ENCODE measurements at regions not wholly inside any gene's neighbourhood (a gene's known extent, or its start where the extent isn't known, plus 50 kb on each side); places are given as distances from the start of the nearest gene placed in this dataset.

- H3K27me3 ChIP-seq (ENCODE audit: control insufficient read depth in 3 of 3, insufficient read depth in 3 of 3, low read length in 3 of 3) = no peaks in the 10 kb centered on the region
- H3K4me3 ChIP-seq (ENCODE audit: low read length in 3 of 3) = no peak overlapping the region
- H3K9ac ChIP-seq (ENCODE audit: low read depth in 1 of 3, low read length in 3 of 3) = no peak overlapping the region
- no peaks in the 10 kb centered on the region for H3K36me3 ChIP-seq (ENCODE audit: control insufficient read depth in 3 of 3, insufficient read depth in 3 of 3, low read length in 3 of 3)
- peaks cover 0 to under 1% (median 0%) of the 10 kb centered on the region in 3 donors for H3K9me3 ChIP-seq (ENCODE audit: control insufficient read depth in 3 of 3, low read length in 3 of 3)
- H3K4me1 ChIP-seq (ENCODE audit: control insufficient read depth in 3 of 3, insufficient read depth in 3 of 3, low read length in 3 of 3) = no peaks in the 10 kb centered on the region
- no peak overlapping the region for H3K27ac ChIP-seq (ENCODE audit: low read depth, low read length)
Measured at GRCh38 chr2:51976623-51977022, 944.7 kb upstream of the NRXN1 start.

- Histone ChIP-seq H3K4me1 (ENCODE audit: control insufficient read depth in 3 of 3, insufficient read depth in 3 of 3, low read length in 3 of 3) (no peaks in the 10 kb centered on the region), H3K27me3 (ENCODE audit: control insufficient read depth in 3 of 3, insufficient read depth in 3 of 3, low read length in 3 of 3) (no peaks in the 10 kb centered on the region), H3K9me3 (ENCODE audit: control insufficient read depth in 3 of 3, low read length in 3 of 3) (peaks cover 0 to 4% (median 0%) of the 10 kb centered on the region in 3 donors), H3K4me3 (ENCODE audit: low read length in 3 of 3) (no peak overlapping the region), H3K27ac (ENCODE audit: low read depth, low read length) (no peak overlapping the region), H3K9ac (ENCODE audit: low read depth in 1 of 3, low read length in 3 of 3) (no peak overlapping the region), H3K36me3 (ENCODE audit: control insufficient read depth in 3 of 3, insufficient read depth in 3 of 3, low read length in 3 of 3) (no peaks in the 10 kb centered on the region)
Measured at GRCh38 chr2:51971136-51971535, 939.2 kb upstream of the NRXN1 start.

GRCh38 chr2:51969347-51969746 lies 937.4 kb upstream of the NRXN1 start:
- H3K9ac ChIP-seq (ENCODE audit: low read depth in 1 of 3, low read length in 3 of 3) = no peak overlapping the region
- no peaks in the 10 kb centered on the region for H3K36me3 ChIP-seq (ENCODE audit: control insufficient read depth in 3 of 3, insufficient read depth in 3 of 3, low read length in 3 of 3)

GRCh38 chr2:51960841-51961335 lies 929.0 kb upstream of the NRXN1 start:
- Histone ChIP-seq H3K4me1 (ENCODE audit: control insufficient read depth in 3 of 3, insufficient read depth in 3 of 3, low read length in 3 of 3) (no peaks in the 10 kb centered on the region), H3K4me3 (ENCODE audit: low read length in 3 of 3) (no peak overlapping the region), H3K36me3 (ENCODE audit: control insufficient read depth in 3 of 3, insufficient read depth in 3 of 3, low read length in 3 of 3) (no peaks in the 10 kb centered on the region)

More at GRCh38 chr2:51969347-51969746, 937.4 kb upstream of the NRXN1 start:
- Histone ChIP-seq H3K9me3 (ENCODE audit: control insufficient read depth in 3 of 3, low read length in 3 of 3) (peaks cover 0 to 4% (median 0%) of the 10 kb centered on the region in 3 donors), H3K27me3 (ENCODE audit: control insufficient read depth in 3 of 3, insufficient read depth in 3 of 3, low read length in 3 of 3) (no peaks in the 10 kb centered on the region), H3K27ac (ENCODE audit: low read depth, low read length) (no peak overlapping the region), H3K4me1 (ENCODE audit: control insufficient read depth in 3 of 3, insufficient read depth in 3 of 3, low read length in 3 of 3) (no peaks in the 10 kb centered on the region), H3K4me3 (ENCODE audit: low read length in 3 of 3) (no peak overlapping the region)

GRCh38 chr2:51960281-51960680 lies 928.3 kb upstream of the NRXN1 start:
- Histone ChIP-seq H3K4me3 (ENCODE audit: low read length in 3 of 3) (no peak overlapping the region), H3K27ac (ENCODE audit: low read depth, low read length) (no peak overlapping the region), H3K9ac (ENCODE audit: low read depth in 1 of 3, low read length in 3 of 3) (no peak overlapping the region), H3K4me1 (ENCODE audit: control insufficient read depth in 3 of 3, insufficient read depth in 3 of 3, low read length in 3 of 3) (no peaks in the 10 kb centered on the region), H3K27me3 (ENCODE audit: control insufficient read depth in 3 of 3, insufficient read depth in 3 of 3, low read length in 3 of 3) (no peaks in the 10 kb centered on the region), H3K36me3 (ENCODE audit: control insufficient read depth in 3 of 3, insufficient read depth in 3 of 3, low read length in 3 of 3) (no peaks in the 10 kb centered on the region), H3K9me3 (ENCODE audit: control insufficient read depth in 3 of 3, low read length in 3 of 3) (no peaks in the 10 kb centered on the region)

More at GRCh38 chr2:51960841-51961335, 929.0 kb upstream of the NRXN1 start:
- no peak overlapping the region for H3K9ac ChIP-seq (ENCODE audit: low read depth in 1 of 3, low read length in 3 of 3)
- H3K27me3 ChIP-seq (ENCODE audit: control insufficient read depth in 3 of 3, insufficient read depth in 3 of 3, low read length in 3 of 3) = no peaks in the 10 kb centered on the region
- no peaks in the 10 kb centered on the region for H3K9me3 ChIP-seq (ENCODE audit: control insufficient read depth in 3 of 3, low read length in 3 of 3)
- H3K27ac ChIP-seq (ENCODE audit: low read depth, low read length) = no peak overlapping the region

GRCh38 chr2:51959696-51960095 lies 927.8 kb upstream of the NRXN1 start:
- H3K27ac ChIP-seq (ENCODE audit: low read depth, low read length) = no peak overlapping the region
- no peaks in the 10 kb centered on the region for H3K36me3 ChIP-seq (ENCODE audit: control insufficient read depth in 3 of 3, insufficient read depth in 3 of 3, low read length in 3 of 3)
- H3K9ac ChIP-seq (ENCODE audit: low read depth in 1 of 3, low read length in 3 of 3) = no peak overlapping the region
- no peaks in the 10 kb centered on the region for H3K27me3 ChIP-seq (ENCODE audit: control insufficient read depth in 3 of 3, insufficient read depth in 3 of 3, low read length in 3 of 3)
- no peak overlapping the region for H3K4me3 ChIP-seq (ENCODE audit: low read length in 3 of 3)
- H3K4me1 ChIP-seq (ENCODE audit: control insufficient read depth in 3 of 3, insufficient read depth in 3 of 3, low read length in 3 of 3) = no peaks in the 10 kb centered on the region
- H3K9me3 ChIP-seq (ENCODE audit: control insufficient read depth in 3 of 3, low read length in 3 of 3) = no peaks in the 10 kb centered on the region

GRCh38 chr2:51953931-51954330 lies 922.0 kb upstream of the NRXN1 start:
- peaks cover 0 to 5% (median 2%) of the 10 kb centered on the region in 3 donors for H3K9me3 ChIP-seq (ENCODE audit: control insufficient read depth in 3 of 3, low read length in 3 of 3)
- no peaks in the 10 kb centered on the region for H3K27me3 ChIP-seq (ENCODE audit: control insufficient read depth in 3 of 3, insufficient read depth in 3 of 3, low read length in 3 of 3)
- H3K27ac ChIP-seq (ENCODE audit: low read depth, low read length) = no peak overlapping the region
- H3K9ac ChIP-seq (ENCODE audit: low read depth in 1 of 3, low read length in 3 of 3) = no peak overlapping the region
- H3K36me3 ChIP-seq (ENCODE audit: control insufficient read depth in 3 of 3, insufficient read depth in 3 of 3, low read length in 3 of 3) = no peaks in the 10 kb centered on the region
- no peak overlapping the region for H3K4me3 ChIP-seq (ENCODE audit: low read length in 3 of 3)
- no peaks in the 10 kb centered on the region for H3K4me1 ChIP-seq (ENCODE audit: control insufficient read depth in 3 of 3, insufficient read depth in 3 of 3, low read length in 3 of 3)

GRCh38 chr2:51921076-51921475 lies 889.1 kb upstream of the NRXN1 start:
- H3K36me3 ChIP-seq (ENCODE audit: control insufficient read depth in 3 of 3, insufficient read depth in 3 of 3, low read length in 3 of 3) = no peaks in the 10 kb centered on the region

GRCh38 chr2:51920509-51920908 lies 888.6 kb upstream of the NRXN1 start:
- no peaks in the 10 kb centered on the region for H3K36me3 ChIP-seq (ENCODE audit: control insufficient read depth in 3 of 3, insufficient read depth in 3 of 3, low read length in 3 of 3)
- no peak overlapping the region for H3K27ac ChIP-seq (ENCODE audit: low read depth, low read length)
- no peaks in the 10 kb centered on the region for H3K27me3 ChIP-seq (ENCODE audit: control insufficient read depth in 3 of 3, insufficient read depth in 3 of 3, low read length in 3 of 3)
- no peaks in the 10 kb centered on the region for H3K4me1 ChIP-seq (ENCODE audit: control insufficient read depth in 3 of 3, insufficient read depth in 3 of 3, low read length in 3 of 3)
- no peak overlapping the region for H3K9ac ChIP-seq (ENCODE audit: low read depth in 1 of 3, low read length in 3 of 3)
- H3K9me3 ChIP-seq (ENCODE audit: control insufficient read depth in 3 of 3, low read length in 3 of 3) = peaks cover 0 to 2% (median 0%) of the 10 kb centered on the region in 3 donors
- no peak overlapping the region for H3K4me3 ChIP-seq (ENCODE audit: low read length in 3 of 3)

More at GRCh38 chr2:51921076-51921475, 889.1 kb upstream of the NRXN1 start:
- H3K9ac ChIP-seq (ENCODE audit: low read depth in 1 of 3, low read length in 3 of 3) = no peak overlapping the region
- no peaks in the 10 kb centered on the region for H3K4me1 ChIP-seq (ENCODE audit: control insufficient read depth in 3 of 3, insufficient read depth in 3 of 3, low read length in 3 of 3)
- no peak overlapping the region for H3K27ac ChIP-seq (ENCODE audit: low read depth, low read length)
- no peak overlapping the region for H3K4me3 ChIP-seq (ENCODE audit: low read length in 3 of 3)
- H3K27me3 ChIP-seq (ENCODE audit: control insufficient read depth in 3 of 3, insufficient read depth in 3 of 3, low read length in 3 of 3) = no peaks in the 10 kb centered on the region
- peaks cover 0 to 2% (median 0%) of the 10 kb centered on the region in 3 donors for H3K9me3 ChIP-seq (ENCODE audit: control insufficient read depth in 3 of 3, low read length in 3 of 3)

GRCh38 chr2:51919395-51919794 lies 887.5 kb upstream of the NRXN1 start:
- H3K27ac ChIP-seq (ENCODE audit: low read depth, low read length) = no peak overlapping the region
- H3K4me1 ChIP-seq (ENCODE audit: control insufficient read depth in 3 of 3, insufficient read depth in 3 of 3, low read length in 3 of 3) = no peaks in the 10 kb centered on the region
- no peak overlapping the region for H3K9ac ChIP-seq (ENCODE audit: low read depth in 1 of 3, low read length in 3 of 3)
- H3K9me3 ChIP-seq (ENCODE audit: control insufficient read depth in 3 of 3, low read length in 3 of 3) = peaks cover 0 to 2% (median 0%) of the 10 kb centered on the region in 3 donors
- no peaks in the 10 kb centered on the region for H3K27me3 ChIP-seq (ENCODE audit: control insufficient read depth in 3 of 3, insufficient read depth in 3 of 3, low read length in 3 of 3)
- H3K36me3 ChIP-seq (ENCODE audit: control insufficient read depth in 3 of 3, insufficient read depth in 3 of 3, low read length in 3 of 3) = no peaks in the 10 kb centered on the region
- no peak overlapping the region for H3K4me3 ChIP-seq (ENCODE audit: low read length in 3 of 3)
